ENCODE measurements at regions not wholly inside any gene's neighbourhood (a gene's known extent, or its start where the extent isn't known, plus 50 kb on each side); places are given as distances from the start of the nearest gene placed in this dataset.
A peak's percentile ranks its signal among the peaks of the same experiment; 100 is the strongest.

DNA sequence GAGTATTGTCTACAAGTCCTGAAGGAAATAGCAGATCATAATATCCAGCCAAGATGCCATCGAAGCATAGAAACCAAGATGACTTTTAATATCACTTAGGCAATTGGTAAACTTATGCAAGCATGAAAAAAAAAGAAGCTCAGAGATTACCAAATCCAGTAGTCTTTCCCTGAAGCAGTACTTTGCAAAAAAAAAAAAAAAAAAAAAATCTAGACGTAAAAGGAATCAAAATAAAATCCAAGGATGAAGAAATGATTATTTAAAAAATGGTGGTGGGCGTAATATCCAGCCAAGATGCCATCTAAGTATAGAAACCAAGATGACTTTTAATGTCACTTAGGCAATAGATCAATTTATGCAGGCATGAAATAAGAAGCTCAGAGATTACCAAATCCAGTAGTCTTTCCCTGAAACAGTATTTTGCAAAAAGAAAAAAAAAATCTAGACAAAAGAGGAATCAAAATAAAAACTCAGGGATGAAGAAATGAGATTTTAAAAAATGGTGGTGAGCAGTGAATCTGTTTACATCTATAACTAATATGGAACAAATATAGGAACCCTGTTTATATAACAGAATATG is 108.8 kb downstream of the GYPC start:
- no peak overlapping the region for H3K4me3 Mint-ChIP-seq
- H3K4me1 Mint-ChIP-seq = peaks cover 22% of the 10 kb centered on the region
- H3K27ac Mint-ChIP-seq (ENCODE audit: low read depth) = no peak overlapping the region

DNA sequence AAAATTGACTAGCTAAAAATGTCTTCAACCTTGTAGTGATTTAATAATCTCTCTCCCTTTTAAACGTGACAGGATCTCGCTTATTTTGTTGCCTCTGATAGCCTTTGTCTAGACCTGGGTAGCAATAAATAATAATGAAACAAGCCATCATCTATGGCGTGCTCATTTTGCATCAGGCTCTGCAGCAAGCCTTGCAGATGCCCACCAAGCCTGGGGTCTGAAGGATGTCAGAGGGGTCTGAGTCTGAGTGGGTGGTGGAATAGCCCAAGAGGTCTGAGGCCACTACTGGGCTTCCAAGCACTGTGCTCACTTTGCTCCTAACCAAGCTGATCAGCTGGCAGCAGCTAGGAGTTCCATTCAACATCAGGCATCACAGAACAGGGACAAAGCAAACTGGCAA is 109.4 kb downstream of the GYPC start:
- Mint-ChIP-seq H3K36me3 (ENCODE audit: insufficient read depth) (no peaks in the 10 kb centered on the region), H3K4me3 (no peak overlapping the region), H3K27me3 (peaks cover 29% of the 10 kb centered on the region), H3K4me1 (peaks cover 29% of the 10 kb centered on the region), H3K9me3 (no peaks in the 10 kb centered on the region), H3K27ac (ENCODE audit: low read depth) (no peak overlapping the region)
- ATAC-seq (replicated peaks; ENCODE audit: extremely low read depth, poor library complexity, severe bottlenecking) (no peak), DNase-seq (ENCODE audit: low spot score in 2 of 2) (no peak)

More for the DNA sequence above, 108.8 kb downstream of the GYPC start:
- Mint-ChIP-seq H3K27me3 (peaks cover 23% of the 10 kb centered on the region), H3K36me3 (ENCODE audit: insufficient read depth) (no peaks in the 10 kb centered on the region), H3K9me3 (no peaks in the 10 kb centered on the region)
- DNase-seq (ENCODE audit: low spot score in 2 of 2) (no peak), ATAC-seq (replicated peaks; ENCODE audit: extremely low read depth, poor library complexity, severe bottlenecking) (no peak)

DNA sequence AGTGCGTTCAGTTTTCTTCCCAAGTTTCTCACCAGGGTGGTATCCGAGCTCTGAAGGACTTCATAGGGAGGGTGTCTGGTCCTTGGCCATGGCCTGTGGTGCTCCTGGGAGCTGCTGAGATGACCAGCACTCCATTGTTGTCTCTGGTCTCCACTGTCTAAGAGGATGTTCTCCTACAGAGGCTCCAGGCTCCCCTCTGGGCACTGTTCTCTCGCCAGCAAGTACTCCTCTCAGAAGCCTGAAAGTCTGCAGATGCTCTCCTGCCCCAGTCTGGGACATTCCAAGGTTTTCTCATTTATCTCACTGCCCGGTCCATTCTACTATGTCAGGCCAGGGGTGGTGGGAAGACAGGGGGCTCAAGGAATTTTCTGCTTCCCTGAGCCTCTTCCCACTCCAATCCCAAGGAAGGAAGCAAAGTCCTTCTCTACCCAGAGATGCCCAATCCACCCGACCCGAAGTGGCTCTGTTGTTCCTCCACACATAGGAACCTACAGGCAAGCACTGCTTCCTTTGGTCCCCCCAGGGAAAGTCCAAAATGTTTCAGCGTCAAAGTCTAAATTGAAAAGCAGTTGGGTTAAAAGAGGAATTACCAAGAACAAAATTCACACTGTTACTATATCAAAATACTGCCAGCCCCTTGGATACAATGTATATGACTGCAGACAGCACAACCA is 110.5 kb downstream of the GYPC start:
- Mint-ChIP-seq H3K9me3 (no peaks in the 10 kb centered on the region), H3K4me1 (peaks cover 29% of the 10 kb centered on the region), H3K36me3 (ENCODE audit: insufficient read depth) (no peaks in the 10 kb centered on the region), H3K27ac (ENCODE audit: low read depth) (no peak overlapping the region), H3K4me3 (no peak overlapping the region), H3K27me3 (peaks cover 38% of the 10 kb centered on the region)
- ATAC-seq (replicated peaks; ENCODE audit: extremely low read depth, poor library complexity, severe bottlenecking) (no peak), DNase-seq (ENCODE audit: low spot score in 2 of 2) (no peak)

DNA sequence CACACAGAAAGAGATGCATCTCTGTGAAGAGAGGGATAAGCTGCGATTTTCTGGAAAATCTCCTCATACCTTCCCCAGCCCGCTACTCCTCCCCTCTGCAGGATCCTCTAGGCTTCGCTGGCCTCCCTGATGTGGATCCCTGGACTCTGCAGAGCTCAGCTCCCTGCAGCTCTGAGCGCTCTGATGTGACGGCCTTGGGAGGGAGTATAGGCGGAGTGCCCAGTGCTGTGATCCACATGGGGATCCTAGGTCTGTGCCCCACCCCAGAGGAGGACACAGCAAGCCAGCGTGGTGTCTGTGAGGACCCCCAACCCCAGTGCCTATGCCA is 111.0 kb downstream of the GYPC start:
- H3K36me3 Mint-ChIP-seq (ENCODE audit: insufficient read depth) = no peaks in the 10 kb centered on the region

DNA sequence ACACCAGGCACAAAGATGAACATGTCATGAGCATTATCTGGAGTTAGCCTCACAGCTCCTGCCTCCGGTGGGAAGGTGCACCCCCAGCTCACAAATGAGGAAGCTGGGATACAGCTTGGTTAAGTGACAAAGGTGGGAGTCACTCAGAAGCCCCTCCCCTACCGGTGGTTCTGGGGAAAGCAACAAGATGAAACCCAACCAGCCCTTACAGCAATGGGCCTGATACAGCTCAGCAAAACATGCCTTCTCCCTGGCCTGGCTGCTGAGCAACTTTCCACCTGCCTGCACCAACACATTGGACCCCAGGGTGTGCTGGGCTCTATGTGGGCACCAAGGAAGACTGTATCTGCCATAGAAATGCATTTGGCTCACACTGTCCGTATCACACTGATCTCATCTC is 113.2 kb downstream of the GYPC start:
- no peak for DNase-seq (ENCODE audit: low spot score in 2 of 2)
- H3K9me3 Mint-ChIP-seq = no peaks in the 10 kb centered on the region
- no peak overlapping the region for H3K4me3 Mint-ChIP-seq
- ATAC-seq (replicated peaks; ENCODE audit: extremely low read depth, poor library complexity, severe bottlenecking) = no peak
- no peaks in the 10 kb centered on the region for H3K36me3 Mint-ChIP-seq (ENCODE audit: insufficient read depth)
- H3K27ac Mint-ChIP-seq (ENCODE audit: low read depth) = no peak overlapping the region
- H3K27me3 Mint-ChIP-seq = peaks cover 38% of the 10 kb centered on the region
- peaks cover 12% of the 10 kb centered on the region for H3K4me1 Mint-ChIP-seq

More for the DNA sequence above, 111.0 kb downstream of the GYPC start:
- H3K4me3 Mint-ChIP-seq = no peak overlapping the region
- DNase-seq (ENCODE audit: low spot score in 2 of 2) (no peak), ATAC-seq (replicated peaks; ENCODE audit: extremely low read depth, poor library complexity, severe bottlenecking) (no peak)
- peaks cover 24% of the 10 kb centered on the region for H3K4me1 Mint-ChIP-seq
- no peaks in the 10 kb centered on the region for H3K9me3 Mint-ChIP-seq
- no peak overlapping the region for H3K27ac Mint-ChIP-seq (ENCODE audit: low read depth)
- peaks cover 38% of the 10 kb centered on the region for H3K27me3 Mint-ChIP-seq

DNA sequence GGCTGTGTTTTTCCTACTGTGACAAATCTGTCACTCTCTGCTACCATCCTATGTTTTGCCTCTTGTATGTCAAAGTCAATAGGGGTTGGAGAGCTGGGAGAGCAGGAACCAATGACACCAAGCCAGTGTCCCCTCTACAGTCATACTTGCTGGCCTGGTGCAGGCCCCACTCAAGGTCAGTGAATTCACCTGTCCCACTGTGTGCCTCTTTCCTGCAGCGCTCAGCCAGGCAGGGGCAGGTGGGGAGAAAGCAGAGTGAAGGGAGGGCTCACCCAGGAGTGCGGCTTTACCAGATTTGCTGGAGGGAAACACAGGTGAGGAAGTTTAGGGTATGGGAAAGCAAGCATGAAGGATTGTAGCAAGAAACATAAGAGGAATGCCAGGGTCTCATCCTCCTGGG is 114.5 kb downstream of the GYPC start:
- ATAC-seq (replicated peaks; ENCODE audit: extremely low read depth, poor library complexity, severe bottlenecking) = no peak
- Mint-ChIP-seq H3K4me3 (no peak overlapping the region), H3K9me3 (no peaks in the 10 kb centered on the region), H3K4me1 (peaks cover 12% of the 10 kb centered on the region), H3K27me3 (peaks cover 38% of the 10 kb centered on the region), H3K27ac (ENCODE audit: low read depth) (no peak overlapping the region), H3K36me3 (ENCODE audit: insufficient read depth) (peaks cover 2% of the 10 kb centered on the region)
- no peak for DNase-seq (ENCODE audit: low spot score in 2 of 2)

DNA sequence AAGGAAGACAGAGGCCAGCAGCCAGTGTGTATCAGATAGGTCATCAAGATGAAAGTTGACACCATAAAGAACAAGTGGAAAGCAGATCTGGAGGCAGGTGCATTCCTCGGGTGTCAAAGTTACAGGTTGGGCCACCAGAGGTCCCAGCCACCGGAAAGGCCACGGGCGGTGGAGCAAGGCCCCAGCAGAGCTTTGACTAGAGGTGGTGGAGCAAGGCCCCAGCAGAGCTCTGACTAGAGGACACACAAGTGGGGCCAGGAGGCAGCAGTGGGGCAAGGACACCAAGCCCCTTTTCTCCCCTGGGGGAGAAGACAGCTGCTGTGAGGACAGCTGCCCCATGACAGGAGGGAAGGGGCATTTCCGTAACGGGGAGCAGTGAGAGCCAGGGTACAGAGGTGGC is 115.1 kb downstream of the GYPC start:
- Mint-ChIP-seq H3K4me3 (no peak overlapping the region), H3K9me3 (no peaks in the 10 kb centered on the region), H3K27ac (ENCODE audit: low read depth) (no peak overlapping the region), H3K36me3 (ENCODE audit: insufficient read depth) (peaks cover 3% of the 10 kb centered on the region), H3K4me1 (peaks cover 18% of the 10 kb centered on the region), H3K27me3 (peaks cover 38% of the 10 kb centered on the region)
- ATAC-seq (replicated peaks; ENCODE audit: extremely low read depth, poor library complexity, severe bottlenecking) (no peak), DNase-seq (ENCODE audit: low spot score in 2 of 2) (no peak)

DNA sequence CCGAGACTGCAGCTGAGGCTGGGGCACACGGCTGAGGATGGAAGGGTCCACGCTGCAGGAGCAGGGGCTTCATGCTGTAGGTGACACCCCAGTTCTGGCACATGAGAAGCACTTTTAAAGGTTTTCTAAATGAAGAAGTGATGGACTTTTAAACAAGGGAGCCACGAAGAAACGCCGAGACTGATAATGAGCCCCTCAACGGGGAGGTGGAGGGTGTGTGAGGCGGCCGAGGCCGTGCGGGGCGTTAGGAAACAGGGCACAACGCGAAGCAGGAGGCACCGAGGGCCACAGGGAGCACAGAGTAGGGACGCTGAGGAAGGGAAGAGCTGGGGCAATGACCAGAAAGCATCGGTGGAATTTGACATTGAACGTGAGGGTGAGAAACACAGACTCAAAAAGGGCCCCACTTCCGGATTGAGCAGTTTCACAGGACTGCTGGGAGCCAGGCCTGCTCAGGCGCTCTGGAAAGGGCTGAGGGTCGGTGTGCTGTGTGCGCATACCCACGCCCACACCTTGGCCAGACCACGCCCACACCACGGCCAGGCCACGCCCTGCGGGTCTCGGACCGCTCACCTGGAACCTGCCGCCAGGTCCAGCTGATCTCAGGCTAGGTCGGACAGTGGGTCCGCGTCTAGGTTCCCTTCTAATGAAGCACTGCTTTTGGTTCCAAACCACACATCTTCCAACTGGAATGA is 115.7 kb downstream of the GYPC start:
- no peak overlapping the region for H3K27ac Mint-ChIP-seq (ENCODE audit: low read depth)
- H3K9me3 Mint-ChIP-seq = no peaks in the 10 kb centered on the region
- no peak overlapping the region for H3K4me3 Mint-ChIP-seq
- ATAC-seq (replicated peaks; ENCODE audit: extremely low read depth, poor library complexity, severe bottlenecking) (no peak), DNase-seq (ENCODE audit: low spot score in 2 of 2) (no peak)
- peaks cover 32% of the 10 kb centered on the region for H3K27me3 Mint-ChIP-seq
- peaks cover 4% of the 10 kb centered on the region for H3K36me3 Mint-ChIP-seq (ENCODE audit: insufficient read depth)
- peaks cover 20% of the 10 kb centered on the region for H3K4me1 Mint-ChIP-seq

DNA sequence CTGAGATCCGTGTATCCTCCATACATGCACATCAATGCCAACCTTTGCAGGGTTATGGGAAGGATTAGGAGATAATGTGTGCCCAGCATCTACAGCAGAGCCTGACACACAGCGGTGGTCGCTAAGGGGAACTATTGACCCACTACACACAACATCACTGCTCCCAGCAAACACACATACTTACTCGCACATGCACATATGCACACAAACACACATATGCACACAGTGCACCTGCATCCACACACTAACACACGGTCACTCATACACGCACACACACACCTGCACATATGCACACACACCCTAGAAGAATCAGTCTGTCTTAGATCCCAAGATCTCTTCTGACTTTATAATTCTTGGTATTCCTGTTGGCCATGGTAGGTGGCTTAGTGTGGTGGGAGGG is 118.3 kb downstream of the GYPC start:
- no peak overlapping the region for H3K27ac Mint-ChIP-seq (ENCODE audit: low read depth)
- DNase-seq (ENCODE audit: low spot score in 2 of 2) (no peak), ATAC-seq (replicated peaks; ENCODE audit: extremely low read depth, poor library complexity, severe bottlenecking) (no peak)
- H3K9me3 Mint-ChIP-seq = no peaks in the 10 kb centered on the region
- H3K27me3 Mint-ChIP-seq = peaks cover 19% of the 10 kb centered on the region
- peaks cover 24% of the 10 kb centered on the region for H3K4me1 Mint-ChIP-seq
- H3K36me3 Mint-ChIP-seq (ENCODE audit: insufficient read depth) = peaks cover 6% of the 10 kb centered on the region
- H3K4me3 Mint-ChIP-seq = no peak overlapping the region

DNA sequence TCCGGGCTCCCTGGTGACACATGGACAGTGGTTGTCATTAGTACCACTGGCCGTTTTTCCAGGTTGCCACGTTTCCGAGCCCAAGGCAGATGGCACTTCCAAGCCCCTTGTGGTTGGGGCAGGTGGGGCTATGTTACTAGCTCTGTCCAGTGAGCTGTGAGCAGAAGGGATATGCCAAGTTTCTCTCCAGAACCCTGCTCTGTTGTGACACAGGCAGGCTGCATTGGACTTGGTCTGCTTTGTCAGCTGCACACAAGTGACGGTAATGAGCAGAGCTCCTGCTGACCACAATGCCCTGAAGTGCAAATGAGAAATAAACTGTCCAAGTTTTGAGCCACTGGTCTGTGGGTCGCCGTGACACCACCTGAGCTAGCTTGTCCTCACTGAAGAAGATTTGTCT is 118.8 kb downstream of the GYPC start:
- ATAC-seq (replicated peaks; ENCODE audit: extremely low read depth, poor library complexity, severe bottlenecking) = no peak
- Mint-ChIP-seq H3K27ac (ENCODE audit: low read depth) (no peak overlapping the region), H3K9me3 (no peaks in the 10 kb centered on the region), H3K36me3 (ENCODE audit: insufficient read depth) (peaks cover 6% of the 10 kb centered on the region), H3K4me3 (no peak overlapping the region), H3K4me1 (peaks cover 20% of the 10 kb centered on the region), H3K27me3 (peaks cover 18% of the 10 kb centered on the region)
- no peak for DNase-seq (ENCODE audit: low spot score in 2 of 2)

DNA sequence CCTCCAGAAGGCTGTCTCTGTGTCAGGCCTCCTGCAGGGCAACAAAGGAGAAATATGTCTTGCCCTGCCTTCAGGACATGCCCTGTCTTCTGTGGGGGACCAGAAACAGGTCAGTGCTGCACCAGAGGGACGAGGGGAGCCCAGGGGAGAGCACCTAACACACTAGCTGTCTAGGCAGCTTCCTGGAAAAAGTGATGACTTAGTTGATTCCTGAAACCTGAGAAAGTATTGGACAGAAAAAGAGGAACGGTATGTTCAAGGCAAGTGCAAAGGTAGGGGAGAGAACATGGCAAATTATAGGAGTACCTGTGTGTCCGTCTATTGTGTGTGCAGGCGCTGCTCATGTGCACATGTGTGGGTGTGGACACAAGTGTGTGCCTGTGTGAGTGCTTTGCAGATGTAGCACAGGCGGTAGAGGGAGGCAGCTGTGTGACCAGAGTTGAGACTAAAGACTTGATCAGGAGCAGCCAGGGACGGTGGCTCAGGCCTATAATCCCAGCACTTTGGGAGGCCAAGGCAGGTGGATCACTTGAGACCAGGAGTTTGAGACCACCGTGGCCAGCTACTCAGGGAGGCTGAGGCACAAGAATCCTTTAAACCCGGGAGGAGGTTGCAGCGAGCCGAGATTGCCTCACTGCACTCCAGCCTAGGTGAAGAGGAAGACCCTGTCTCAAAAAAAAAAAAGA is 119.5 kb downstream of the GYPC start:
- ATAC-seq (replicated peaks; ENCODE audit: extremely low read depth, poor library complexity, severe bottlenecking) = no peak
- Mint-ChIP-seq H3K9me3 (no peaks in the 10 kb centered on the region), H3K27me3 (peaks cover 18% of the 10 kb centered on the region), H3K36me3 (ENCODE audit: insufficient read depth) (peaks cover 6% of the 10 kb centered on the region), H3K4me3 (peak overlapping the region; percentile 82), H3K27ac (ENCODE audit: low read depth) (peak overlapping the region; percentile 68), H3K4me1 (peaks cover 13% of the 10 kb centered on the region)
- DNase-seq (ENCODE audit: low spot score in 2 of 2) = no peak

DNA sequence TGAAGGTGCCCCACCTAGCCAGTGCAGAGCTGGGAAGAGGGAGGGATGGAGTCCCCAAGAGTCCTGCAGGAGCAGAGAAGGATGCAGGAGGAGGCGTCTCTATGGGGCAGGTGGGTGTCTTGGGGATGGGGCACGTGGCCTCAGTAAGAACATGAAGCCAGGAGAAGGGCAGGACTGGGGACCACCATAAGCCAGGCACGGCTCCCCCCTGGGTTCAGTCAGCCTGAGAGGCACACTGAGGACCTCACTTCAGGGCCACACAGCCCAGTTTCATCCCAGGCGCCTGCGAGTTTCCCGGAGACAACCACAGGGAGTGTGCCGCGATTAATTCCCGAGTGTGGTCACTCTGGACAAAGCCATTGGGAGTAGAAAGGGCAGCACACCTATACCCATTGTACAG is 120.3 kb downstream of the GYPC start:
- Mint-ChIP-seq H3K9me3 (no peaks in the 10 kb centered on the region), H3K4me1 (peaks cover 13% of the 10 kb centered on the region), H3K36me3 (ENCODE audit: insufficient read depth) (peaks cover 6% of the 10 kb centered on the region), H3K27ac (ENCODE audit: low read depth) (peak overlapping the region; percentile 68), H3K4me3 (peak overlapping the region; percentile 82), H3K27me3 (peaks cover 17% of the 10 kb centered on the region)
- no peak for DNase-seq (ENCODE audit: low spot score in 2 of 2)
- ATAC-seq (replicated peaks; ENCODE audit: extremely low read depth, poor library complexity, severe bottlenecking) = no peak
